WERI-Rb-1 (cell line): ENCODE measurements at regions not wholly inside any gene's neighbourhood (a gene's known extent, or its start where the extent isn't known, plus 50 kb on each side); places are given as distances from the start of the nearest gene placed in this dataset.

Source experiments
- DNase-seq: peaks from one replicate; pipeline ENCODE4 v3.0.0-alpha.2; 2020
- H3K27ac ChIP-seq: fragments of 250-450 bp; sonication (Bioruptor Pico); 2 replicates; pipeline ENCODE4 v1.5.1; 2020; ENCODE audit warnings: mild to moderate bottlenecking, moderate library complexity
- H3K27me3 ChIP-seq: fragments of 250-450 bp; sonication (Bioruptor Pico); 2 replicates; pipeline ENCODE4 v1.5.1; 2021; ENCODE audit warnings: mild to moderate bottlenecking, low read depth, moderate library complexity; ENCODE audit not compliant: insufficient read depth, severe bottlenecking
- H3K36me3 ChIP-seq: fragments of 250-450 bp; sonication (Bioruptor Pico); 2 replicates; pipeline ENCODE4 v1.5.1; 2020; ENCODE audit warnings: mild to moderate bottlenecking, moderate library complexity
- H3K4me3 ChIP-seq: 2 replicates; pipeline ENCODE4 v1.5.1; 2011; ENCODE audit warnings: low read depth, mild to moderate bottlenecking, control low read depth, low read length
- H3K9me3 ChIP-seq: fragments of 250-450 bp; sonication (Bioruptor Pico); 2 replicates; pipeline ENCODE4 v1.5.1; 2021; ENCODE audit warnings: mild to moderate bottlenecking, moderate library complexity; ENCODE audit not compliant: severe bottlenecking
- TF ChIP-seq, protein P1 (sequence below): IDR thresholded peaks from 2 replicates; pipeline ENCODE4 v1.5.1; 2011; ENCODE audit warnings: low read depth, mild to moderate bottlenecking, control low read depth, inconsistent platforms, low read length

- TF ChIP-seq, protein P1, sequence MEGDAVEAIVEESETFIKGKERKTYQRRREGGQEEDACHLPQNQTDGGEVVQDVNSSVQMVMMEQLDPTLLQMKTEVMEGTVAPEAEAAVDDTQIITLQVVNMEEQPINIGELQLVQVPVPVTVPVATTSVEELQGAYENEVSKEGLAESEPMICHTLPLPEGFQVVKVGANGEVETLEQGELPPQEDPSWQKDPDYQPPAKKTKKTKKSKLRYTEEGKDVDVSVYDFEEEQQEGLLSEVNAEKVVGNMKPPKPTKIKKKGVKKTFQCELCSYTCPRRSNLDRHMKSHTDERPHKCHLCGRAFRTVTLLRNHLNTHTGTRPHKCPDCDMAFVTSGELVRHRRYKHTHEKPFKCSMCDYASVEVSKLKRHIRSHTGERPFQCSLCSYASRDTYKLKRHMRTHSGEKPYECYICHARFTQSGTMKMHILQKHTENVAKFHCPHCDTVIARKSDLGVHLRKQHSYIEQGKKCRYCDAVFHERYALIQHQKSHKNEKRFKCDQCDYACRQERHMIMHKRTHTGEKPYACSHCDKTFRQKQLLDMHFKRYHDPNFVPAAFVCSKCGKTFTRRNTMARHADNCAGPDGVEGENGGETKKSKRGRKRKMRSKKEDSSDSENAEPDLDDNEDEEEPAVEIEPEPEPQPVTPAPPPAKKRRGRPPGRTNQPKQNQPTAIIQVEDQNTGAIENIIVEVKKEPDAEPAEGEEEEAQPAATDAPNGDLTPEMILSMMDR, result no peak
- no peak overlapping the region for H3K27ac ChIP-seq
- H3K36me3 ChIP-seq, result no peaks in the 10 kb centered on the region
- no peaks in the 10 kb centered on the region for H3K9me3 ChIP-seq
- no peak overlapping the region for H3K4me3 ChIP-seq
- no peak for DNase-seq
- H3K27me3 ChIP-seq, result no peaks in the 10 kb centered on the region
These were observed 906.8 kb upstream of the CITED2 start for GRCh38 chr6:140281236-140281635.

- TF ChIP-seq, protein P1, result no peak
- H3K9me3 ChIP-seq, result no peaks in the 10 kb centered on the region
- H3K36me3 ChIP-seq, result no peaks in the 10 kb centered on the region
- no peak overlapping the region for H3K27ac ChIP-seq
- no peaks in the 10 kb centered on the region for H3K27me3 ChIP-seq
- no peak for DNase-seq
- H3K4me3 ChIP-seq, result no peak overlapping the region
These were observed 902.3 kb upstream of the CITED2 start for GRCh38 chr6:140276719-140277118.

GRCh38 chr6:140276133-140276532 is 901.7 kb upstream of the CITED2 start:
- H3K4me3 ChIP-seq, result no peak overlapping the region
- TF ChIP-seq, protein P1, result no peak
- H3K9me3 ChIP-seq, result no peaks in the 10 kb centered on the region
- no peak for DNase-seq
- H3K36me3 ChIP-seq, result no peaks in the 10 kb centered on the region
- H3K27me3 ChIP-seq, result no peaks in the 10 kb centered on the region
- no peak overlapping the region for H3K27ac ChIP-seq

GRCh38 chr6:140275725-140276124 is 901.3 kb upstream of the CITED2 start:
- Histone ChIP-seq H3K9me3 (no peaks in the 10 kb centered on the region), H3K36me3 (no peaks in the 10 kb centered on the region), H3K27ac (no peak overlapping the region), H3K27me3 (no peaks in the 10 kb centered on the region), H3K4me3 (no peak overlapping the region)
- DNase-seq, result no peak
- TF ChIP-seq, protein P1, result no peak

DNA sequence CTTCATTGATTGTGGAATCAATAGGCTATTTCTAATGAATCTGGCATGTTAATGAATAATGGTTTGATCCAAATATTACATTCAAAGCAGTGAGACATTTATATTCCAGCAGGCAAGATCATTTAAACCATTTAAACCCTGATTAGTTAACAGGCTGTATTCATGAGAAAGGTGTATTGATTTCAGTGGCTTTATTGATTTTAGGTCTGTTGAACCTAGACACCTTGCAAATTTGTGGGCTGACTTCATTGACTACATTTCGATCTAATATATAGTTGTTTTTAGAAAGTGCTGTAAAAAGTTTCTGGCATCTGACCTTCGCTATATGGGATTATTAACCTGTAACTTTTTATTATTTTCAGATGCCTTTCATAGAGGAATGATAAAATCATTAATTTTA is 900.1 kb upstream of the CITED2 start:
- no peaks in the 10 kb centered on the region for H3K36me3 ChIP-seq
- H3K4me3 ChIP-seq, result no peak overlapping the region
- TF ChIP-seq, protein P1, result no peak
- H3K9me3 ChIP-seq, result no peaks in the 10 kb centered on the region
- DNase-seq, result no peak
- H3K27ac ChIP-seq, result no peak overlapping the region
- H3K27me3 ChIP-seq, result no peaks in the 10 kb centered on the region

GRCh38 chr6:140271759-140272377 is 897.4 kb upstream of the CITED2 start:
- no peaks in the 10 kb centered on the region for H3K36me3 ChIP-seq
- TF ChIP-seq, protein P1, result no peak
- no peaks in the 10 kb centered on the region for H3K27me3 ChIP-seq
- DNase-seq, result no peak
- no peak overlapping the region for H3K4me3 ChIP-seq
- H3K27ac ChIP-seq, result no peak overlapping the region
- no peaks in the 10 kb centered on the region for H3K9me3 ChIP-seq
